Muscle of arm (tissue), 1 donor: ENCODE measurements at regions not wholly inside any gene's neighbourhood (a gene's known extent, or its start where the extent isn't known, plus 50 kb on each side); places are given as distances from the start of the nearest gene placed in this dataset.

Experiments used
- DNase-seq: peaks from one replicate; pipeline ENCODE4 v3.0.0-alpha.2; 2013

GRCh38 chr1:239823852-239824251 lies 267.8 kb upstream of the FMN2 start:
- DNase-seq: no peak

GRCh38 chr1:239826211-239826610 lies 265.5 kb upstream of the FMN2 start:
- no peak for DNase-seq

GRCh38 chr1:239826736-239827135 lies 264.9 kb upstream of the FMN2 start:
- no peak for DNase-seq

- no peak for DNase-seq
Observed at GRCh38 chr1:239829535-239829934, 262.1 kb upstream of the FMN2 start.

GRCh38 chr1:239831577-239832355 lies 259.9 kb upstream of the FMN2 start:
- no peak for DNase-seq

GRCh38 chr1:239833723-239834122 lies 258.0 kb upstream of the FMN2 start:
- no peak for DNase-seq

- no peak for DNase-seq
Observed at GRCh38 chr1:239835946-239836440, 255.7 kb upstream of the FMN2 start.

GRCh38 chr1:239840336-239840735 lies 251.3 kb upstream of the FMN2 start:
- no peak for DNase-seq

- DNase-seq: no peak
Observed at GRCh38 chr1:239840790-239841189, 250.9 kb upstream of the FMN2 start.

GRCh38 chr1:239841631-239842030 lies 250.1 kb upstream of the FMN2 start:
- no peak for DNase-seq

GRCh38 chr1:239843541-239843940 lies 248.1 kb upstream of the FMN2 start:
- DNase-seq: no peak

- no peak for DNase-seq
Observed at GRCh38 chr1:239844833-239845232, 246.8 kb upstream of the FMN2 start.

- no peak for DNase-seq
Observed at GRCh38 chr1:239854922-239855321, 236.8 kb upstream of the FMN2 start.

GRCh38 chr1:239856067-239856466 lies 235.6 kb upstream of the FMN2 start:
- no peak for DNase-seq

GRCh38 chr1:239856924-239857323 lies 234.8 kb upstream of the FMN2 start:
- no peak for DNase-seq

GRCh38 chr1:239858057-239858456 lies 233.6 kb upstream of the FMN2 start:
- DNase-seq: no peak

GRCh38 chr1:239858529-239858928 lies 233.2 kb upstream of the FMN2 start:
- DNase-seq: no peak

- DNase-seq: no peak
Observed at GRCh38 chr1:239861985-239862384, 229.7 kb upstream of the FMN2 start.

- no peak for DNase-seq
Observed at GRCh38 chr1:239868058-239868832, 223.4 kb upstream of the FMN2 start.

GRCh38 chr1:239870194-239870593 lies 221.5 kb upstream of the FMN2 start:
- no peak for DNase-seq

- DNase-seq: peak; percentile 52
Observed at GRCh38 chr1:239872626-239873025, 219.1 kb upstream of the FMN2 start.

- DNase-seq: no peak
Observed at GRCh38 chr1:239874831-239875230, 216.9 kb upstream of the FMN2 start.
